Osteoblast (primary cell): ENCODE measurements at regions not wholly inside any gene's neighbourhood (a gene's known extent, or its start where the extent isn't known, plus 50 kb on each side); places are given as distances from the start of the nearest gene placed in this dataset.
"Not testable (repeated sequence)": the region's sequence is repeated elsewhere in the genome, so short reads cannot be mapped to it uniquely, and the experiment has no call there.

ENCODE experiments used
- DNase-seq: peaks from one replicate; pipeline ENCODE4 v3.0.0; 2011; ENCODE audit warnings: low spot score, mixed read lengths; ENCODE audit not compliant: insufficient read length; ENCODE audit errors: missing footprints
- H2AFZ ChIP-seq: 2 replicates; pipeline ENCODE4 v1.6.0; 2011; ENCODE audit warnings: mild to moderate bottlenecking, low read length
- H3K27ac ChIP-seq: 2 replicates; pipeline ENCODE4 v1.5.1; 2011; ENCODE audit warnings: mild to moderate bottlenecking, low read depth, low read length, moderate library complexity
- H3K27me3 ChIP-seq: 2 replicates; pipeline ENCODE4 v1.6.0; 2012; ENCODE audit warnings: mild to moderate bottlenecking, control low read depth, inconsistent platforms, low read length, moderate library complexity; ENCODE audit not compliant: insufficient read depth
- H3K36me3 ChIP-seq: 2 replicates; pipeline ENCODE4 v1.5.1; 2011; ENCODE audit warnings: mild to moderate bottlenecking, low read length, control low read depth, moderate library complexity; ENCODE audit not compliant: insufficient read depth
- H3K4me1 ChIP-seq: 2 replicates; pipeline ENCODE4 v1.5.1; 2011; ENCODE audit warnings: mild to moderate bottlenecking, low read length, control low read depth, moderate library complexity; ENCODE audit not compliant: insufficient read depth
- H3K4me2 ChIP-seq: 2 replicates; pipeline ENCODE4 v1.6.0; 2011; ENCODE audit warnings: mild to moderate bottlenecking, low read length; ENCODE audit not compliant: insufficient read depth
- H3K4me3 ChIP-seq: fragments of 200-600 bp; sonication (generic); 3 replicates; pipeline ENCODE4 v1.5.1; 2012; ENCODE audit warnings: mild to moderate bottlenecking, low read length, inconsistent platforms; ENCODE audit not compliant: insufficient read depth
- H3K79me2 ChIP-seq: 2 replicates; pipeline ENCODE4 v1.6.0; 2012; ENCODE audit warnings: mild to moderate bottlenecking, low read length, control low read depth, inconsistent platforms; ENCODE audit not compliant: insufficient read depth
- H3K9me3 ChIP-seq: 2 replicates; pipeline ENCODE4 v1.5.1; 2011; ENCODE audit warnings: low read depth, low read length, control low read depth
- H4K20me1 ChIP-seq: 2 replicates; pipeline ENCODE4 v1.6.0; 2012; ENCODE audit warnings: mild to moderate bottlenecking, low read length, control low read depth; ENCODE audit not compliant: insufficient read depth
- TF ChIP-seq, protein P1 (sequence below): IDR thresholded peaks from 2 replicates; pipeline ENCODE4 v1.5.1; 2011; ENCODE audit warnings: mild to moderate bottlenecking, low read depth, low read length, moderate library complexity; ENCODE audit errors: extremely low read depth

- H3K9me3 ChIP-seq: no peaks in the 10 kb centered on the region
- no peak overlapping the region for H2AFZ ChIP-seq
- H3K4me2 ChIP-seq: no peak overlapping the region
- H3K27me3 ChIP-seq: no peaks in the 10 kb centered on the region
- peaks cover 1% of the 10 kb centered on the region for H3K4me1 ChIP-seq
- DNase-seq: no peak
- H3K79me2 ChIP-seq: no peaks in the 10 kb centered on the region
- no peak overlapping the region for H3K4me3 ChIP-seq
- H3K27ac ChIP-seq: no peak overlapping the region
- TF ChIP-seq, protein P1, sequence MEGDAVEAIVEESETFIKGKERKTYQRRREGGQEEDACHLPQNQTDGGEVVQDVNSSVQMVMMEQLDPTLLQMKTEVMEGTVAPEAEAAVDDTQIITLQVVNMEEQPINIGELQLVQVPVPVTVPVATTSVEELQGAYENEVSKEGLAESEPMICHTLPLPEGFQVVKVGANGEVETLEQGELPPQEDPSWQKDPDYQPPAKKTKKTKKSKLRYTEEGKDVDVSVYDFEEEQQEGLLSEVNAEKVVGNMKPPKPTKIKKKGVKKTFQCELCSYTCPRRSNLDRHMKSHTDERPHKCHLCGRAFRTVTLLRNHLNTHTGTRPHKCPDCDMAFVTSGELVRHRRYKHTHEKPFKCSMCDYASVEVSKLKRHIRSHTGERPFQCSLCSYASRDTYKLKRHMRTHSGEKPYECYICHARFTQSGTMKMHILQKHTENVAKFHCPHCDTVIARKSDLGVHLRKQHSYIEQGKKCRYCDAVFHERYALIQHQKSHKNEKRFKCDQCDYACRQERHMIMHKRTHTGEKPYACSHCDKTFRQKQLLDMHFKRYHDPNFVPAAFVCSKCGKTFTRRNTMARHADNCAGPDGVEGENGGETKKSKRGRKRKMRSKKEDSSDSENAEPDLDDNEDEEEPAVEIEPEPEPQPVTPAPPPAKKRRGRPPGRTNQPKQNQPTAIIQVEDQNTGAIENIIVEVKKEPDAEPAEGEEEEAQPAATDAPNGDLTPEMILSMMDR: no peak
- H4K20me1 ChIP-seq: no peaks in the 10 kb centered on the region
- H3K36me3 ChIP-seq: no peaks in the 10 kb centered on the region
Measured at GRCh38 chr1:215402147-215402546, 165.0 kb upstream of the KCTD3 start.

DNA sequence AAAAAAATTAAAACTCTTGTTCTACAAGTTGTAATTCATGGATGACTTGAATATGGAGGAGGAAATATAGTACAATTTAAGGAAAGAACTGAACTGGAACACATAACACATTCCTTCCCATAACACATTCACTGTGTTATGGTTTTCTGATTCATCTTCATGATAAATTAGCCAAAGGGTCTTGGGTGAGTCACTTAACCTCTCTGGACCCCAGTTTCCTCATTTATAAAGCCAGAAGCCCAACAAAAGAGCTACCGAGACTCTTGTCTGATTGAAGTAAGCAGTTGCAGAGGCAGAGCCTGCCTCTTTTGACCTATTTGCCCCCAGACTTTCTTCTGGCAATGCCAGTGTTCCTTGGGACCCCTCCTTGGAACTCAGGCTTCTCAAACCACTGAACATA lies 161.9 kb upstream of the KCTD3 start:
- Histone ChIP-seq H3K79me2 (no peaks in the 10 kb centered on the region), H3K27ac (no peak overlapping the region), H3K4me1 (peaks cover 2% of the 10 kb centered on the region), H3K4me3 (no peak overlapping the region), H3K4me2 (no peak overlapping the region), H3K9me3 (no peaks in the 10 kb centered on the region), H3K27me3 (no peaks in the 10 kb centered on the region), H3K36me3 (no peaks in the 10 kb centered on the region), H4K20me1 (no peaks in the 10 kb centered on the region), H2AFZ (peak overlapping the region; percentile 17)
- no peak for DNase-seq
- TF ChIP-seq, protein P1: no peak

DNA sequence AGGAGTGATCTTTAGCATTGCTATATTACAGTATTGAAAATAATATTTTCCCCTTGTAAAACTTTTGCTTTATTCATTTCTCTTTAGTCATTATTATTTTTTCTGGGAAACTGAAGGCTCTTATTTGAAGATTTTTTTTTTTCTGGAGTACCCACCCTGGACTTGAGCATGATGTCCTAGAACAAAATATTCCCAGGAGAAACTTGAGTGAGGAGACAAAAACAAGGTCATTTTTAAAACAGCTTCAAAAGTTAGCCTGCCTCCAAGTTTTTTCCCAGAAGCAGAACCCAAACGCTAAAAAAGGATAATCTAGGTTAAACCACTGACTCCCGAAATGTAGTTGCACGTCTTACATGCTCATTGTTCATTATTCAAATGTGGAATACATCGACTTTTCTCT lies 160.2 kb upstream of the KCTD3 start:
- Histone ChIP-seq H3K9me3 (no peaks in the 10 kb centered on the region), H3K36me3 (no peaks in the 10 kb centered on the region), H3K4me1 (peaks cover 2% of the 10 kb centered on the region), H4K20me1 (no peaks in the 10 kb centered on the region), H2AFZ (peak overlapping the region; percentile 58), H3K4me2 (no peak overlapping the region), H3K27me3 (no peaks in the 10 kb centered on the region), H3K27ac (no peak overlapping the region), H3K4me3 (no peak overlapping the region), H3K79me2 (no peaks in the 10 kb centered on the region)
- TF ChIP-seq, protein P1: no peak
- no peak for DNase-seq

GRCh38 chr1:215407575-215407974 lies 159.5 kb upstream of the KCTD3 start:
- Histone ChIP-seq H3K9me3 (no peaks in the 10 kb centered on the region), H3K4me1 (peaks cover 2% of the 10 kb centered on the region), H3K79me2 (no peaks in the 10 kb centered on the region), H3K27ac (no peak overlapping the region), H3K4me2 (no peak overlapping the region), H2AFZ (peak overlapping the region; percentile 58), H3K36me3 (no peaks in the 10 kb centered on the region), H3K4me3 (no peak overlapping the region), H4K20me1 (no peaks in the 10 kb centered on the region), H3K27me3 (no peaks in the 10 kb centered on the region)
- DNase-seq: no peak
- TF ChIP-seq, protein P1: no peak

DNA sequence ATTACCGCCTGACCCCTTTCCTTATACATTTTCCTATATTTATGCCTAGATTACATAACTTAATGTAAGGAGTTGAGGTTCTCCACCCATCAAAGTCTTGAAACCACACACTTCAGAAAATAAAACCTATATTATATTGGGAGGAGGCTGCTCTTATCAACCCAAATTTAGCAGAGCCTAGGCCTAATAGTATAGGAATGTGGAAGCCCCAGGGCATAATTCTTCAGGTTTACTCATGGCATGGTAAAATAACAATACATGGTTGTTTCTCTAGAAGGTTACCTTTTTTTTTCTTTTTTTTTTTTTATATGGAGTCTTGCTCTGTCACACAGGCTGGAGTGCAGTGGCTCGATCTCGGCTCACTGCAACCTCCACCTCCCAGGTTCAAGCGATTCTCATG lies 157.6 kb upstream of the KCTD3 start:
- not testable (repeated sequence) for H3K4me2 ChIP-seq, H4K20me1 ChIP-seq, H3K36me3 ChIP-seq, DNase-seq, H3K4me1 ChIP-seq, H3K4me3 ChIP-seq, H3K27me3 ChIP-seq, H2AFZ ChIP-seq, H3K27ac ChIP-seq, H3K9me3 ChIP-seq, H3K79me2 ChIP-seq

DNA sequence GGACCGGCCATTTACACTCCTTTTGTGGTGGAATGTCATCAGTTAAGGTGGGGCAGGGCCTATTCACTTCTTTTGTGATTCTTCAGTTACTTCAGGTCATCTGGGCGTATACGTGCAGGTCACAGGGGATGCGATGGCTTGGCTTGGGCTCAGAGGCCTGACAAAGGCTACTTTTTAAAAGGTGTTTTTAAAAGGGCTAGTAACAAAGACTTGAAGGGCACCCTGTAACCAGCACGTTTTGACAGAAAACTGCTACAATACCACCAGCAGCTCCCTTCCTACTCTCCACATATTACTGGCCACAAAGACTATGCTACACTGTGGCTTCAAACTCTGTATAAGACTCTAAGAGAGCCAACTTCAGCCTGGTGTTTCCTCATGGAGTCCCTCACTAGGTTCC lies 151.6 kb upstream of the KCTD3 start:
- H3K4me1 ChIP-seq: peaks cover 27% of the 10 kb centered on the region
- H3K9me3 ChIP-seq, H3K79me2 ChIP-seq, H3K27ac ChIP-seq, H3K27me3 ChIP-seq, H3K4me3 ChIP-seq, DNase-seq, H4K20me1 ChIP-seq, H3K36me3 ChIP-seq, H2AFZ ChIP-seq, H3K4me2 ChIP-seq: not testable (repeated sequence)
